Calu3 (cell line): ENCODE measurements at regions not wholly inside any gene's neighbourhood (a gene's known extent, or its start where the extent isn't known, plus 50 kb on each side); places are given as distances from the start of the nearest gene placed in this dataset.

Source experiments
- BruUV-seq: library from RNA; stranded (reverse); fragments of 400-500 nt; replicated peaks from 2 replicates; lab custom pipeline; 2021; lab: Mats Ljungman, UMichigan
- CTCF ChIA-PET: fragments of 300-600 bp; sonication (Branson Sonifier 250); formaldehyde crosslinking; loops from one replicate; lab custom pipeline; 2022; ENCODE audit warnings: antibody characterized with exemption; lab: Charles Lee
- DNase-seq: peaks from one replicate; pipeline ENCODE4 v3.0.0; 2022
- H3K27ac Mint-ChIP-seq: one replicate; pipeline ENCODE4 v1.8.0; 2022; ENCODE audit warnings: mixed read lengths; ENCODE audit not compliant: unreplicated experiment
- H3K27me3 Mint-ChIP-seq: one replicate; pipeline ENCODE4 v1.8.0; 2022; ENCODE audit warnings: mixed read lengths; ENCODE audit not compliant: unreplicated experiment
- H3K36me3 Mint-ChIP-seq: one replicate; pipeline ENCODE4 v1.8.0; 2022; ENCODE audit warnings: mild to moderate bottlenecking, moderate library complexity, mixed read lengths; ENCODE audit not compliant: insufficient read depth, unreplicated experiment
- H3K4me1 Mint-ChIP-seq: one replicate; pipeline ENCODE4 v1.8.0; 2022; ENCODE audit warnings: mild to moderate bottlenecking, low read depth, mixed read lengths; ENCODE audit not compliant: unreplicated experiment
- H3K4me3 Mint-ChIP-seq: one replicate; pipeline ENCODE4 v1.8.0; 2022; ENCODE audit warnings: mild to moderate bottlenecking, low read depth, moderate library complexity, mixed read lengths; ENCODE audit not compliant: unreplicated experiment
- H3K9me3 Mint-ChIP-seq: one replicate; pipeline ENCODE4 v1.8.0; 2022; ENCODE audit warnings: low read depth, mixed read lengths; ENCODE audit not compliant: unreplicated experiment
- CTCF ChIP-seq: fragments of 200-600 bp; IDR thresholded peaks from one replicate; pipeline ENCODE4 v1.8.0; 2022; ENCODE audit warnings: antibody characterized with exemption; ENCODE audit not compliant: unreplicated experiment
- intact Hi-C: fragments of 100-400 bp; cut with micrococcal nuclease; formaldehyde crosslinking; loops from one replicate; pipeline ENCODE4 v1.10.0; 2022; ENCODE audit not compliant: unreplicated experiment

GRCh38 chr9:12973710-12974109 lies 198.9 kb downstream of the LURAP1L start:
- intact Hi-C loops, result no loop called here
- no TSS peak for BruUV-seq
- no peaks in the 10 kb centered on the region for H3K9me3 Mint-ChIP-seq

GRCh38 chr9:12974671-12975070 lies 199.9 kb downstream of the LURAP1L start:
- Mint-ChIP-seq H3K36me3 (no peaks in the 10 kb centered on the region), H3K27ac (no peak overlapping the region), H3K4me1 (no peaks in the 10 kb centered on the region), H3K27me3 (no peaks in the 10 kb centered on the region), H3K9me3 (no peaks in the 10 kb centered on the region), H3K4me3 (no peak overlapping the region)
- no TSS peak for BruUV-seq
- no peak for DNase-seq
- CTCF ChIA-PET, result no interaction called here
- no peak for TF ChIP-seq CTCF
- intact Hi-C loops, result no loop called here

More at GRCh38 chr9:12973710-12974109, 198.9 kb downstream of the LURAP1L start:
- Mint-ChIP-seq H3K4me1 (no peaks in the 10 kb centered on the region), H3K27me3 (no peaks in the 10 kb centered on the region), H3K36me3 (no peaks in the 10 kb centered on the region), H3K4me3 (no peak overlapping the region), H3K27ac (no peak overlapping the region)
- TF ChIP-seq CTCF, result no peak
- CTCF ChIA-PET, result no interaction called here
- no peak for DNase-seq

GRCh38 chr9:12975496-12975895 lies 200.7 kb downstream of the LURAP1L start:
- intact Hi-C loops, result no loop called here

DNA sequence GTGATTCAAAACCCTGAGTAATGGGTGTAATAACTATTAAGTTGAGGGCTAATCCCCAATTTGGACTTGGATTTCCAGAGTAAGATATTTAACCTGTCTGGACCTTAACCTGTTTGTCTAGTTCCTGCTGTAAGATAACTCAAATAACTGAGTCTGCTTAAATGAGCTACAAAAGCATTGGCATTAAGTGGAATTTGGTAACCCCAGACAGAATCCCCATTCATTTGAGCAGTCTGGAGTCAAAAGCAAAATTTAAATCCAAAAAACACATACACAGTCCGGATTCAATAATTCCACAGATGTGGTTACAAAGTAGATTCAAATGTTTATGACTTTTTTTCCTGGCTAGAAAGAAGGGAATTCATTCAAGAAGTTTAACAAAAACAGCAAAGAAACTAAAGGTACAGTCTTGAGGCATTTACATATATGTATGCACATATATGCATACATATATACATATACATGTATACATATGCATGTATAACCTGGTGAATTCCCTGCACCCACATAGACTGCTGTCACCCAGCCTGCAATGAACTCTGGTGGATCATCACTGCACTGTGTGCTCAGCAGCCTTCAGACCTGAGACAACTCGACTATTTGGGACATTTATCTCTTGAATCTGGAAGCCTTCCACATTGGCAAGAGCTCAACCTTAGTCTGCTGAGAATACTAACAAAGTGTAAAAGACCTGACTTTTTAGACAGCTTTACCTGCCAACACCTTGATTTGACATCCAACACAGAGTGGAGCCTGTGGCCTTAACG lies 205.4 kb downstream of the LURAP1L start:
- BruUV-seq, result no TSS peak
- no peak for TF ChIP-seq CTCF
- Mint-ChIP-seq H3K27ac (no peak overlapping the region), H3K4me1 (no peaks in the 10 kb centered on the region), H3K27me3 (no peaks in the 10 kb centered on the region), H3K36me3 (no peaks in the 10 kb centered on the region), H3K9me3 (no peaks in the 10 kb centered on the region), H3K4me3 (no peak overlapping the region)
- DNase-seq, result no peak
- CTCF ChIA-PET, result no interaction called here
- intact Hi-C loops, result no loop called here

More at GRCh38 chr9:12975496-12975895, 200.7 kb downstream of the LURAP1L start:
- no peaks in the 10 kb centered on the region for H3K36me3 Mint-ChIP-seq
- H3K27ac Mint-ChIP-seq, result no peak overlapping the region
- DNase-seq, result no peak
- H3K9me3 Mint-ChIP-seq, result no peaks in the 10 kb centered on the region
- CTCF ChIA-PET, result no interaction called here
- no TSS peak for BruUV-seq
- H3K4me1 Mint-ChIP-seq, result no peaks in the 10 kb centered on the region
- no peak overlapping the region for H3K4me3 Mint-ChIP-seq
- no peaks in the 10 kb centered on the region for H3K27me3 Mint-ChIP-seq
- no peak for TF ChIP-seq CTCF
